ENCODE measurements at regions not wholly inside any gene's neighbourhood (a gene's known extent, or its start where the extent isn't known, plus 50 kb on each side); places are given as distances from the start of the nearest gene placed in this dataset.

DNA sequence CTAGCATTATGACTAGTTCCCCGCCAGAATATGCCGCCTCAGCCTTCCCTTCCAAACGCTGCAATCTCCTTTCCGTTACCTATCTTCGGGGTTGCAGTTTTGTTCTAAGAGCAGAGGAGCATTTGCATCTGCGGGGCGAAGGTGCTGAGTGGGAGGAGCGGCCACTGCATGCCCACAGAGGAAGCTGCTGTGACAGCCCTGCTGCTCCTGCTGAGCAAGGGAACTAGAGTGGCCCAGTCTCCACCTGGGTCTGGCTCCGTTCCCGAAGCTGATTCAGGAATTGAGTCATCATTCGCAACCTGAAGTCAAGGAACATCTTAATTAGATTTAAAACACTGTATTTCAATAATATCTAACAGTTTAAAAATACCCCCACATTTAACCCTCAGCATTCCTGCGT lies 98.2 kb upstream of the TJP1 start:
- Histone ChIP-seq H3K27ac (ENCODE audit: low read depth, low read length) (no peak overlapping the region), H3K9me3 (ENCODE audit: control insufficient read depth in 5 of 5, low read length in 5 of 5) (no peaks in the 10 kb centered on the region), H3K27me3 (ENCODE audit: control insufficient read depth in 5 of 5, insufficient read depth in 4 of 5, low read length in 5 of 5) (peaks cover 0 to 6% (median 0%) of the 10 kb centered on the region in 5 donors), H3K4me1 (ENCODE audit: control insufficient read depth in 5 of 5, insufficient read depth in 5 of 5, low read length in 5 of 5) (peaks cover 0 to 11% (median 0%) of the 10 kb centered on the region in 5 donors), H3K36me3 (ENCODE audit: control insufficient read depth in 5 of 5, insufficient read depth in 5 of 5, low read length in 5 of 5) (no peaks in the 10 kb centered on the region), H3K9ac (ENCODE audit: low read length in 5 of 5) (no peak overlapping the region), H3K4me3 (ENCODE audit: low read depth in 1 of 5, low read length in 5 of 5) (no peak overlapping the region)

DNA sequence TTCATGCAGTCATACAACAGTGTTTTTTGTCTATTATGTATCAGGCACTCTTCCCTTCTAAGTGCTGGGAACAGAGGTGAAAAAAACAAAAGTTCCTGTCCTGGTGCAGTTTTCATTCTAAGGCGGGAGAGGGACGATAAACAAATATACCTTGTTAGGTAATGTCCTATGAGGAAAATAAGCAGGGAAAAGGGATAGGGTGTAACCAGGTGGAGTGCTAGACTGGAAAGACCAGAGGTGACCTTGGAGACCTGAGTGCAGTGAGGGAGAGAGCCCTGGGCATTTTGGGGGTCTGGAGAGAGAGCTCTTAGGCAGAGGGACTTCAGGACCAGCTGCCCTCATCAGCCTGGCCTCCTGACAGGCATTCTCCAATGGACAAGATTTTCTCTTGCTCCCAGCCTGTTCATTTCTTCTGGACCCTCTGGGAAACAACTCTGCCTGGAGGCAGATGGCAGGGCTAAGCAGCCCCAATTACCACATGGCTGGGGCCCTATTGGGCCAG lies 97.2 kb upstream of the TJP1 start:
- Histone ChIP-seq H3K27ac (ENCODE audit: low read depth, low read length) (no peak overlapping the region), H3K4me3 (ENCODE audit: low read depth in 1 of 5, low read length in 5 of 5) (no peak overlapping the region), H3K4me1 (ENCODE audit: control insufficient read depth in 5 of 5, insufficient read depth in 5 of 5, low read length in 5 of 5) (peaks cover 0 to under 1% (median 0%) of the 10 kb centered on the region in 5 donors), H3K9ac (ENCODE audit: low read length in 5 of 5) (no peak overlapping the region), H3K36me3 (ENCODE audit: control insufficient read depth in 5 of 5, insufficient read depth in 5 of 5, low read length in 5 of 5) (no peaks in the 10 kb centered on the region), H3K9me3 (ENCODE audit: control insufficient read depth in 5 of 5, low read length in 5 of 5) (no peaks in the 10 kb centered on the region), H3K27me3 (ENCODE audit: control insufficient read depth in 5 of 5, insufficient read depth in 4 of 5, low read length in 5 of 5) (peaks cover 0 to 9% (median 0%) of the 10 kb centered on the region in 5 donors)

DNA sequence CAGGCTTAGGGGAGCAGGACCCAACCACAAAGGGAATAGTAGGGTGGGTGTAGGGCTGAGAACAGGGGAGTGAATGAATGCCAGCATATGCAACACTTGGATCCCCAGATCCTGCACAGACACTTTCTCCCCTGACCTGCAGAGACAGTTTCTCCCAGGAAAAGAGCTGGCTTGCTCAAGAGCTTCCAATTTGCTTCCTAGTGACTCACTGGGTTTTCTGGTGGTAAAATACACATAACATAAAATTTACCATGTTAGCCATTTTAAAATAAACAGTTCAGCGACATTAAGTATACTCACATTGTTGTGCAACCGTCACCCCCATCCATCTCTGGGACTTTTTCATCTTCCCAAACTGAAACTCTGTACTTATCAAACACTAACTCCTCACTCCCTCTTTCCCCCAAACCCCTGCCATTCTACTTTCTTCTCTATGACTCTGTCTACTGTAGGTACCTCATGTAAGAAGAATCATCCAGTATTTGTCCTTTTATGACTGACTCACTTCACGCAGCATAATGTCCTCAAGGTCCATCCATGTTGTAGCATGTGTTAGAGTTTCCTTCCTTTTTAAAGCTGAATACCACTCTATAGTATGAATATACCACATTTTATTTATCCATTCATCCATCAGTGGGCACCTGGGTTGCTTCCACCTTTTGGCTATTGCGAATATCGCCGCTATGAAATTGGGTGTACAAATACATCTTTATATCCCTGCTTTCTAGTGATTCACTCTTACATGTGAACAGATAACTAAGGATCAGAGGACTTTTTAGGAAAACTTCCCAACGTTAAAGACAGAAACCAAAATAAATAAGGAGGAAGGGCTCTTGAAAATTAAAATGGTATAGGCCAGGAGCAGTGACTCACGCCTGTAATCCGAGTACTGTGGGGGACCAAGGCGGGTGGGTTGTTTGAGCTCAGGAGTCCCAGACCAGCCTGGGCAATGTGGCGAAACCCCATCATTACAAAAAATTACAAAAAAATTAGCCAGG lies 95.6 kb upstream of the TJP1 start:
- Histone ChIP-seq H3K4me3 (ENCODE audit: low read depth in 1 of 5, low read length in 5 of 5) (no peak overlapping the region), H3K36me3 (ENCODE audit: control insufficient read depth in 5 of 5, insufficient read depth in 5 of 5, low read length in 5 of 5) (no peaks in the 10 kb centered on the region), H3K4me1 (ENCODE audit: control insufficient read depth in 5 of 5, insufficient read depth in 5 of 5, low read length in 5 of 5) (peaks cover 0 to 3% (median 0%) of the 10 kb centered on the region in 5 donors), H3K27me3 (ENCODE audit: control insufficient read depth in 5 of 5, insufficient read depth in 4 of 5, low read length in 5 of 5) (peaks cover 0 to 9% (median 0%) of the 10 kb centered on the region in 5 donors), H3K27ac (ENCODE audit: low read depth, low read length) (no peak overlapping the region), H3K9ac (ENCODE audit: low read length in 5 of 5) (no peak overlapping the region), H3K9me3 (ENCODE audit: control insufficient read depth in 5 of 5, low read length in 5 of 5) (no peaks in the 10 kb centered on the region)

DNA sequence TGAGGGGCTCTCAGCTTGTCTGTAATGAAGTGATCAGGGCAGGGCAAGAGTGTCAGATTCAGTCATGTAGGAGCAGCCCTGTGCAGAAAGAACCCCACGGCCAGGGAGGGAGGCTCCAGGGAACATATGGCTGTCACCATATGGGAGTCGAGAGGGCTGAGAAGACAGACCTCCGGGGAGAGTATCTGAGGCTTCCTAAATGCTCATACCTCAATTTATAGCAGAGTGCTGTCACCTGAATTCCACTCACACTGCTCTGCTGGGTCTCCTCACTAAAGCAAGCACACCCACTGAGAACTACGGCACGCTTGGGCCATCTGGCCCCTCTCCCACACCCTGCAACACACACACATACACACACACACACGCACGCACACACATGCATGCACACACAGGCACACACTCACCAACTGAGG lies 92.3 kb upstream of the TJP1 start:
- Histone ChIP-seq H3K27me3 (ENCODE audit: control insufficient read depth in 5 of 5, insufficient read depth in 4 of 5, low read length in 5 of 5) (peaks cover 0 to 3% (median 0%) of the 10 kb centered on the region in 5 donors), H3K9me3 (ENCODE audit: control insufficient read depth in 5 of 5, low read length in 5 of 5) (peaks cover 0 to 6% (median 0%) of the 10 kb centered on the region in 5 donors), H3K36me3 (ENCODE audit: control insufficient read depth in 5 of 5, insufficient read depth in 5 of 5, low read length in 5 of 5) (no peaks in the 10 kb centered on the region), H3K27ac (ENCODE audit: low read depth, low read length) (no peak overlapping the region), H3K4me1 (ENCODE audit: control insufficient read depth in 5 of 5, insufficient read depth in 5 of 5, low read length in 5 of 5) (peaks cover 0 to 6% (median 0%) of the 10 kb centered on the region in 5 donors), H3K4me3 (ENCODE audit: low read depth in 1 of 5, low read length in 5 of 5) (no peak overlapping the region), H3K9ac (ENCODE audit: low read length in 5 of 5) (no peak overlapping the region)

DNA sequence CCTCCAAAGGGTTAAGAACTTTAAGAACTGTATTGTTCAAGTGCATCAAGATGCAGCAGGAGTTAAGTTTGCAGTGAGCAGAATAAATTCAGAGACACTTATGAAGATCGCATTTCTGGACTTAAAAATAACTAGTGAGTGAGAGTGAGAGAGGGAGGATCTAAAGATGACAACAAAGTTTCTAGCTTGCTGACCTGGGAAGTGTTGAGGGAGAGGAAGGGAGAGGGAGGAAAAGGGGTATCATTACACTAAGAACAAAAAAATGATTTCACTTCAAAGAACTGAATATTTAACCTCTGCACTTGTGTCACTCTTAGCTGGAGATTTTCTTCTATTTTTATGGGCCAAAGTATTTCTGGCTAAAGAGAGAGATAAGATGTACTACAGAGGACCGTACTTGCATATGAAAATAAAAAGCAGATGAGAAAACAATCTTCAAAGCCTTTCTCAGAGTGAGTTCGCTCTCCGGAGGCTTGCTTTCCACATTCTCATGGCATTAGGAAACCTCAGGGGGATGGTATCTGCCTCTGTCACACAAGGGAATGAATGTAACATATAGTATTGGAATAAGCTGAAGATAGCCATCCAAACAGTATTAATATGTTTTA lies 91.4 kb upstream of the TJP1 start:
- H3K4me1 ChIP-seq (ENCODE audit: control insufficient read depth in 5 of 5, insufficient read depth in 5 of 5, low read length in 5 of 5) = peaks cover 0 to 9% (median 0%) of the 10 kb centered on the region in 5 donors
- peaks cover 0 to 6% (median 0%) of the 10 kb centered on the region in 5 donors for H3K9me3 ChIP-seq (ENCODE audit: control insufficient read depth in 5 of 5, low read length in 5 of 5)
- no peak overlapping the region for H3K4me3 ChIP-seq (ENCODE audit: low read depth in 1 of 5, low read length in 5 of 5)
- H3K27ac ChIP-seq (ENCODE audit: low read depth, low read length) = no peak overlapping the region
- no peaks in the 10 kb centered on the region for H3K36me3 ChIP-seq (ENCODE audit: control insufficient read depth in 5 of 5, insufficient read depth in 5 of 5, low read length in 5 of 5)
- no peak overlapping the region for H3K9ac ChIP-seq (ENCODE audit: low read length in 5 of 5)
- H3K27me3 ChIP-seq (ENCODE audit: control insufficient read depth in 5 of 5, insufficient read depth in 4 of 5, low read length in 5 of 5) = peaks cover 0 to 3% (median 0%) of the 10 kb centered on the region in 5 donors

DNA sequence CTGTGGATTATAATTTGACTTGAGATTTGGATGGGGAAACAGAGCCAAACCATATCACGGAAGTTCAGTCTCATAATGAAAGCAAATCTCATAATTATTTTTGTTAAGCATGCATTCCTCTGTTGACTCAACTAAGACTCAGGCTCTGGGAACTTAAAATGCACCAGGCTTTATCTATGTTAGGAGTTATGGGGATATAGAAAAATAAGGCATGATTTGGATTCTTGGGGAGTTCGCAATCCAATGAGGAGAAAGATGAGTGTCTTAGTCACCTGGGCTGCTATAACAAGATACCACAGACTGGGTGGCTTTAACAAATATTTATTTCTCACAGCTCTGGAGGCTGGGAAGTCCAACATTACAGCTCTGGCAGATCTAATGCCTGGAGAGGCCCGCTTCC lies 89.4 kb upstream of the TJP1 start:
- H3K4me1 ChIP-seq (ENCODE audit: control insufficient read depth in 5 of 5, insufficient read depth in 5 of 5, low read length in 5 of 5) = peaks cover 0 to 9% (median 0%) of the 10 kb centered on the region in 5 donors
- H3K4me3 ChIP-seq (ENCODE audit: low read depth in 1 of 5, low read length in 5 of 5) = no peak overlapping the region
- no peaks in the 10 kb centered on the region for H3K36me3 ChIP-seq (ENCODE audit: control insufficient read depth in 5 of 5, insufficient read depth in 5 of 5, low read length in 5 of 5)
- H3K27ac ChIP-seq (ENCODE audit: low read depth, low read length) = no peak overlapping the region
- H3K27me3 ChIP-seq (ENCODE audit: control insufficient read depth in 5 of 5, insufficient read depth in 4 of 5, low read length in 5 of 5) = peaks cover 0 to 3% (median 0%) of the 10 kb centered on the region in 5 donors
- no peak overlapping the region for H3K9ac ChIP-seq (ENCODE audit: low read length in 5 of 5)
- H3K9me3 ChIP-seq (ENCODE audit: control insufficient read depth in 5 of 5, low read length in 5 of 5) = peaks cover 0 to 6% (median 0%) of the 10 kb centered on the region in 5 donors

DNA sequence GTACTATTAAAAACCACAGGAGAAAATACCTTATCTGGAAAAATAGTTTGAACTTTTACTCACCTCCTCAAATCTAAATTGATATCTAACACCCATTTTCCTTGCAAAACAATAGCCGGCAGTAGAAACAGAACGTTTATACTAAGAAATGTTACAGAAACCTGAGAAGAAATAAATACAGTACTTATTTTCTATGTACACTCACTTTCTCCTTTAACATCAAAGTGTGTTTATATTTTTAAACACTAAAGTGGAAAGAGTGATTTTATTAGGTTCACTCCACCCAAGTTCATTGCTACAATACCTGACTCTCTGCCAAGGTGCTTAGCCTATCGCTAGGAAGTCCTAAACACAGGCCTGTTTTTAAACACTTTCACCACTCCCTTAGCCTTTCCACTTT lies 87.8 kb upstream of the TJP1 start:
- H3K9ac ChIP-seq (ENCODE audit: low read length in 5 of 5) = no peak overlapping the region
- no peaks in the 10 kb centered on the region for H3K36me3 ChIP-seq (ENCODE audit: control insufficient read depth in 5 of 5, insufficient read depth in 5 of 5, low read length in 5 of 5)
- no peak overlapping the region for H3K4me3 ChIP-seq (ENCODE audit: low read depth in 1 of 5, low read length in 5 of 5)
- H3K27me3 ChIP-seq (ENCODE audit: control insufficient read depth in 5 of 5, insufficient read depth in 4 of 5, low read length in 5 of 5) = peaks cover 0 to 3% (median 0%) of the 10 kb centered on the region in 5 donors
- peaks cover 0 to 6% (median 0%) of the 10 kb centered on the region in 5 donors for H3K9me3 ChIP-seq (ENCODE audit: control insufficient read depth in 5 of 5, low read length in 5 of 5)
- peaks cover 0 to 9% (median 0%) of the 10 kb centered on the region in 5 donors for H3K4me1 ChIP-seq (ENCODE audit: control insufficient read depth in 5 of 5, insufficient read depth in 5 of 5, low read length in 5 of 5)
- no peak overlapping the region for H3K27ac ChIP-seq (ENCODE audit: low read depth, low read length)

DNA sequence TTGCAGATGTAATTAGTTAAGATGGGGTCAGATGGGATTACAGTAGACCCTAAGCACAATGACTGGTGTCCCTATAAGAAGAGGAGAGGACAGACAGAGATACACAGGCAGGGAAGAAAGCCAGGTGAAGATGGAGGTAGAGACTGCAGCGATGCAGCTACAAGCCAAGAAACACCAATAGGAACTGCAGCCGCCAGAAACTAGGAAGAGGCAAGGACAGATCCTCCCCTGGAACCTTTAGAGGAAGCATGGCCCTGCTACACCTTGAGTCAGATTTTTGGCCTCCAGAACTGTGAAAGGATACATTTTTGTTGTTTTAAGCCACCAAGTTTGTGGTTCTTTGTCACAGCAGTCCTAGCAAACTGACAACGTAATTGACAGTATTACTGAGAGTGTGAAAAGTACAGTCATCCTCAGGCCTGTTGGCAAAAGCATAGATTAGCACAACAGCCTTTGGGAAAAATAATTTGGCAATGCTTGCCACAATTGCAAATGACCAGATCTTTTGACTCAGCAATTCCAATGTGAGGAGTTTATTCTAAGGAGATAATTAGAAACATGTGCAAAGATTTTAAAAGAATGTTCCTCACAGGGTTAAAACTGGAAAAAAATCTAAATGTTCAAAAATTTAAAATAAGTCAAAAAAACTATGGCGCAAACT lies 82.6 kb upstream of the TJP1 start:
- Histone ChIP-seq H3K36me3 (ENCODE audit: control insufficient read depth in 5 of 5, insufficient read depth in 5 of 5, low read length in 5 of 5) (no peaks in the 10 kb centered on the region), H3K4me1 (ENCODE audit: control insufficient read depth in 5 of 5, insufficient read depth in 5 of 5, low read length in 5 of 5) (peaks cover 0 to 6% (median 0%) of the 10 kb centered on the region in 5 donors), H3K27me3 (ENCODE audit: control insufficient read depth in 5 of 5, insufficient read depth in 4 of 5, low read length in 5 of 5) (no peaks in the 10 kb centered on the region), H3K4me3 (ENCODE audit: low read depth in 1 of 5, low read length in 5 of 5) (no peak overlapping the region), H3K27ac (ENCODE audit: low read depth, low read length) (no peak overlapping the region), H3K9me3 (ENCODE audit: control insufficient read depth in 5 of 5, low read length in 5 of 5) (no peaks in the 10 kb centered on the region), H3K9ac (ENCODE audit: low read length in 5 of 5) (no peak overlapping the region)

DNA sequence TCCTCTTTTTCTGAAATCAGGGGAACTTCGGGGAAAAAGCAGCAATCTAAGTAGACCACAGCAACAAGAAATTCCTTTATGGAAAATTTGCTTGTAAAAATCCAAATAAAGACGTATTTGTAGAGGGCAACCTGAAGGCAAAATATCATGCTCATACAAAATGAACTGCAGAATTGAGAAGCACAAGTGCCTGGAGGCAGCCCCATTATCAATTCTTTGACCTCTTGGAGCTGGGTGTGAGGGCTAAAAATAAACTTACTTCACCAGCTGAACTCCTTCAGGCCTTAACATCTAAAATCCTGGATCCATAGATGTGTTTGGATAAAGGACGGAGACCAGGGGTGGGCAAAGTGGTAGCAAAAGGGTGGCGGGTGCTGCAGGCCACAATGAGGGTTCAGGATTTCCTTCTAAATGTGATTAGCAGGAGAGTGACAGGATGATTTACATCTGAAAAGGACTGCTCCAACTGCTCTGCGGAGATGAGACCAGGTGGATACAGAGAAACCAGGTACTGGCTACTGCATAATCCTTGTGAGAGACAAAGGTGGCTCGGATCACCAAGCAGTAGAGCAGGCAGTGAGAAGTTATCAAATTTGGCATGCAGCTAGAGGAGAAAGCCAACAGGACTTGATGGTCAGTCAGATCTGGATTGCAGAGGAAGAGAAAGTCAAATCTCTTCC lies 81.7 kb upstream of the TJP1 start:
- H3K36me3 ChIP-seq (ENCODE audit: control insufficient read depth in 5 of 5, insufficient read depth in 5 of 5, low read length in 5 of 5) = no peaks in the 10 kb centered on the region

More for the DNA sequence above, 81.7 kb upstream of the TJP1 start:
- Histone ChIP-seq H3K4me3 (ENCODE audit: low read depth in 1 of 5, low read length in 5 of 5) (no peak overlapping the region), H3K9me3 (ENCODE audit: control insufficient read depth in 5 of 5, low read length in 5 of 5) (no peaks in the 10 kb centered on the region), H3K4me1 (ENCODE audit: control insufficient read depth in 5 of 5, insufficient read depth in 5 of 5, low read length in 5 of 5) (no peaks in the 10 kb centered on the region), H3K27me3 (ENCODE audit: control insufficient read depth in 5 of 5, insufficient read depth in 4 of 5, low read length in 5 of 5) (no peaks in the 10 kb centered on the region), H3K9ac (ENCODE audit: low read length in 5 of 5) (no peak overlapping the region), H3K27ac (ENCODE audit: low read depth, low read length) (no peak overlapping the region)
